ENCODE measurements at regions not wholly inside any gene's neighbourhood (a gene's known extent, or its start where the extent isn't known, plus 50 kb on each side); places are given as distances from the start of the nearest gene placed in this dataset.

DNA sequence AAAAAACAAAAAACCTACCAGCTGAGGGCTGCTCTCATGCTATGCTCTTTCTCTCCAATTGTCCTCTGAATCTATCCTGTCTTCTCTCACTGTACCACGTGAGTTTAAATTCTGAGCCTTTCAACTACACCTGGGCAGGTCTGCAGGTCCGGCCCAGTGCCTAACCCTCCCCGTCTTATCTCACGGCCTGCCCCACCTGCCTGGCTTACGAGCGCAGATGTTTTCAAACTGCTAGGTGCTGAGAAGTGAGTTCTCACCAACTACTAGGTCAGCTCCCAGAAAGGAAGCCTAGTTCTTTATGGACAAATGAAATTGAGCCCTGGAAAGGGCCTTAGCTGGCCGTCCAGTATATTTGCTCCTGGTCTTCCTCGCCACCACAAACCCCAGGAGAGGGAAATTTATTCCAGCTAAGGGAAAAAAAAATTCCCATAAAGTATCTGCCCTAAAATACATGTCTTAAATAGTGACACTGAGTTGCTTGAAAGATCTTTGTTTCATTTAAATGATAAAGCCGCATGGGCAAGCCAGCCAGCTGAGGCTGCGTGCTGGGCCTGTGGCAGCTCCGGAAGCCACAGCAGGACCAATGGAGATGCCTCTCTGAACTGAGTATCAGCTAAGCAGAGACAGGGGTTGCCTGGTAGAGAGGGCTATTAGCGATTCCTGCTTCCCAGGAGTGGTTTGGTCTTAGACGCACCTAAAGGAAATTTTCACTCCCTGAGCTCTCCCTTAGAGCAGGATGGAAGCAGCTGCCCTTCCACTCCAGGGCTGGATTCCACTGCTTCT, 92.5 kb upstream of the NCK2 start:
- DNase-seq, result no peak

DNA sequence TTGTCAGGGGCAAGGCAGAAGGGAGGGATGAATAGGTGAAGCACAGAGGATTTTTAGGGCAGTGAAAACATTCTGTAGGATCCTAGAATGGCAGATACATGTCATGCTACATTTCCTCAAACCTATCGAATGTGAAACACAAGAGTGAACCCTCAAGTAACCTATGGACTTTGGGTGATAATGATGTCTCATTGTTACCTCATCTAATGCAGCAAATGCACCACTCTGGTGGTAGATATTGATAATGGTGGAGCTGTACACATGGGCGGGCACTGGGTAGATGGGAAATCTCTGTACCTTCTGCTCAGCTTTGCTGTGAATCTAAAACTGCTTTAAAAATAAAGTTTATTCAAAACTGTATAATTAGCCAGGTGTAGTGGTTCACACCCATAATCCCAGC, 95.2 kb upstream of the NCK2 start:
- no peak for DNase-seq

DNA sequence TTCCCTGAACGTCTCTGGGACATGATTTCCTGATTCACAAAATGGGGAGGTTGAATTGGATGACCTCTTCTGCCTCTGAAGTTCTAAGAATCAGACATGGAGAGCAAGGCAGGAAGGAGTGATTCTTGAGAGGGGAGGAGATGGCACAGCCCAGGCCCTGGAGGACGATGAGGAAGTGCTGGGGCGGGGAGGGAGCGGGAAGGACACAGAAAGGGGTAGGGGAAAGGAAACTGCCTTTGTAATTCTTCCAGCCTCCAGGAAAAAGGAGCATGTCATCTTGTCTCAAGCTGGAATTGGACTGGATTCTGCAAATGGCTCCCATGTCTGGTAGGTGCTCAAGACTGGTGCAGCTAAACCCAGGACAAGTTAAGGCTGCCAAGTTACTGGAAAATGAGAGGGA, 97.0 kb upstream of the NCK2 start:
- DNase-seq, result no peak

DNA sequence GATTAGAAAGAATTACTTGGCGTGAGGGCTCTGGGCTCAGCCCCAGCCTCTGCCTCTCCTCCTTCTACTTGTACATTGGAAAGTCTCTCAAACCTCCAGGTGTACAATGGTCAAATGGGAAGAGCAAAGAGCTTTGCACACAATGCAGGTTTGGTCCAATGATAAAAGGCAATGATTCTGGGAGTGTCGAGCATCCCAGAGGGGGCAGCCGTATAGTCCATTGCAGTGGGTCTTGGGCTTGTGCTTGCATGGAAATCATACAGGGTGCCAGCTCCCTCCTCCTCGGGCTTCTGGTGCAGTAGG, 98.0 kb upstream of the NCK2 start:
- no peak for DNase-seq

DNA sequence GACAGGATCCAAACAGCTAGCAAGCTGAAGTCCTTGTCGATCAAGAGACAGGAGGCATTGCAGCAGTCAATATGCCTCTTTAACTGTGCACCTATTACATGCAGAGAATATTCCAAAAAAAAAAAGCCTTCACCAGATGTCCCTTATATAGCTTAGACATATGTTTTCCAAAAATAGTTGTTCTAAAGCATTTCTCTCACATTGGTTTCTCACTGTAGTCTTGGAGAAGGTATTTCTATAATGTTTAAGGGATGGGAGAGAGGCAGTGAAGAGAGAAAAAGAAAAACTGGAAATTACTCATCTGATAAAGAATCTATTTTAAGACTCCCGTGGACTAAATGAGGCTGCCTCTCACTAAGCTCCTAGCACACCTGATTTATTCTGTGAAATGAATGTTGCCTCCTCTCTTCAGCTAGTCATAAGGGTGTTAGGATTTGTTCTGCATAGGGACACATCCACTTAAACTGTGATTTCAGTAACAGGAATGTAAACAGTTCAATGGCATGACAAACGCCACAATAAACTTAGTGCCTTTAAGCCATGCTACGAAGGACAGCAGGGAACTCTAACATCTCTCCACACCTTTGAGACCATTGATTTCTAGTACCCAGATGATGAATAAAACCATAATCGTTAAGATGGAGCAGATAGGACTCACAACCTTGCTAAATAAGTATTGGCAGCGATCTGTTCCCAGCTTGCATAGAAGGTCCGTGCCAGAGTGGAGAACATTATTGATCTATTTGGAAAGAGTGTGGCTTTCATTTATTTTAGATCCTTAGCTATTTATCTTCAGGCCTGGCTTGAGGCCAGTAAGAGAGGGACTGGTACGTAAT, 98.6 kb upstream of the NCK2 start:
- DNase-seq, result no peak

DNA sequence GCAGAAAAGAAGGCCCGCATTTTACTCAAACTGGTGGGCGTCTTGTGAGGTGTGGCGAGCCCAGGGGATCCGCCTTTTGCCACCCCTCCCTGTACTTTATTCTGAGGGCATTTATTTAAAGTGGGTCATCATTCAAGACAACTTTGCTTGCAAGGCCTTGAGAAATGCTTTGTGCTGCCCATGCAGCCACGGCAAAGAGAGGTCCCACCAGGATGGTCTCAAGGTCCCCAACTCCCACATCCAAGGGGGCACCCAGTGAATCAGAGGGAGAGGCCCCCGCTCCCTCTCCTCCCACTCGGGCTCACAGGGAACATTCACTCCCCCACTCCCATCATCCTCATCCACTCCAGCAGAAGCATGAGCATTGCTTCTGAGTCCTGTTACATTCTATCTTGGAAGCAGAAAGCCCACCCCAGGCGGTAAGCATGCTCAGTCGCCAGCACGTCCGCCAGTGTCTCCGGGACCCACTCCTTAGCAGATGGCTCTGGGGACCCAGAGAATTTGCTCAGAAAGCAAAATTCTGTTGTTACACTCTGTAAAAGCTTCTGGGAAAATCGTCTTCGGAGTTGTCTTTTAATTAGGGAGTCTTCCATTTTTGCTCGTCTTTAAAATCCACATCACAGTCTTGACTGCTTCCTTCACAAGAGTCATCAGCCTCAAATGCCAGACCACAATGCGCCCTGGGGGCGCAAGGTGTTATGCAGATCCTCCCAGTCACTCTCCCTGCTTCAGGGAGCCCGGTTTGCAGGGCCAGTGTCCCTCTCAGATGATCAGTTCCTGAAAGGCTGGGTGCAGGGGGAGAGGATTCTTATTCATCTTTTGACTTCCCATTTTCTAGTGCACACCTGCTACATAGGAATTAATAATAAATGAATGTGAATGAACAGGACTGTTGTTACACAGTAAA, 99.4 kb upstream of the NCK2 start:
- DNase-seq, result no peak

DNA sequence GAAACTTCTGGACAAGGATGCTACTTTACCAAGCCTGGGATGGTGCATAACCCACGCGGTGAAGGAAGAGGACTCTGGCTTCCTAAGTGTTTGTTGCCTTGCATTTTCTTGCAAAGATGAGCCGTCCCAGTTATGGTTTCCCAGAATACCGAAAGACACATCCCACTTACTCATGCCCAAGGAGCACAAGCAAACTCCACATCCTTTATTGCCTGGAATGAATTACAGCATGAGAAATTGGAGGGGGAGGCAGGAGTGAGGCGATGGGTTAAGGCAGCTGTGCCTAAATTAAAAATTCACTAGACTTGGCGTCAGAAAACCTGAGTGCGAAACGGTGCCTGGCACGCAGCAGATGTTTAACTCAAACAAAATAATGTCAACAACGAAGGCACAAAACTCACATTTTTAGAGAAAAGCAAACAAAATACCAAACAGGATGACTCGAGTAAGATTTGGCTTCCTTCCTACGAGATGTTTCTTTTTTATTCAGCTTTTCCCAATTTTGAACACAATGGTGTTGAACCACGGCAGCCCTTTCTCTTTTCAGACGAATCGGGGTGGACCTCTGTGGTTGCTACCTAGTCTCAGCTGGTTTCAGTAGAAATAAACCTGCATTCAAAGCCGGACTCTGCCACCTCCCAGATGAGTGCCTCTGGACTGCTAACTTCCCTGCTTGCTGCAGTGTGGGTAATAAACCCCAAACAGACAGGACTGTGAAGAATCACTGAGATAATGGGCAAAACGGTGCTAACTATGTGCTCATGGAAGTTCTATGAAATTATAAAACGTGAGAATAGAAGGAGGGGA, 100.3 kb upstream of the NCK2 start:
- no peak for DNase-seq

DNA sequence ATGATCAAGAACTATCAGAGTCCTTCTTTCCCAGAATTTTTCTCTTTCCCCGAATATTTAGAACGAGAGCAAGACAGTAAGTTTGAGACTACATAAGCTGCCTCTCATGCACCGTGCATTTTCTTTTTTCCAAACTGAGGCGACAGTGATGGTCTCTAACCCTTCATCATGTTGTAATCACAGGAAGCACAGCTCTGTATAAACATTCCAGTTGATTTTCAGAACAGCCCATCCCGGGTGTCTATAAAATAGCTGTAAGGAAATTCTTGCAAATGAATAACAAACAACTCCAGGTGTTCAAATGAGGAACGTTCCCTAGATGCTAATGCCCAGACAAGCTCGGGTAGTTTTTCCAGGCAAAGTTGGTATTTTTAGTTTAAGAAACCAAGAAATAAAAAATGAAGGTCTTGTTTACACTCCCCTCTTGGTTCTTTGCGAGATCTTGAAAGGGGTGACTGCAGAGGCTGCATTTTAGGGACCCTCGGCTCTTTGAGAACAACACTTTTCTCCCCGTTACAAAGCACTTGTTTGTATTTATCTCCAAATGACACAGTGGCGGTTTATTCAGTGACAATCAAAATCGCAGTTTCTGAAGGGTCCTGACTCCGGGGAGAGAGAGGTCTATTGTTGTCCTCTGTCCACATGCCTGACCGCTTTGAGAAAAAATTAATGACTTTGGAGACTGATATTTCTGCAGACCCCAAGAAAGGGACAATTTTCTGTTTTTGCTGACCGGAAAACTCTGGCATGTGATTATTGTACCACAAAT, 101.1 kb upstream of the NCK2 start:
- no peak for DNase-seq

DNA sequence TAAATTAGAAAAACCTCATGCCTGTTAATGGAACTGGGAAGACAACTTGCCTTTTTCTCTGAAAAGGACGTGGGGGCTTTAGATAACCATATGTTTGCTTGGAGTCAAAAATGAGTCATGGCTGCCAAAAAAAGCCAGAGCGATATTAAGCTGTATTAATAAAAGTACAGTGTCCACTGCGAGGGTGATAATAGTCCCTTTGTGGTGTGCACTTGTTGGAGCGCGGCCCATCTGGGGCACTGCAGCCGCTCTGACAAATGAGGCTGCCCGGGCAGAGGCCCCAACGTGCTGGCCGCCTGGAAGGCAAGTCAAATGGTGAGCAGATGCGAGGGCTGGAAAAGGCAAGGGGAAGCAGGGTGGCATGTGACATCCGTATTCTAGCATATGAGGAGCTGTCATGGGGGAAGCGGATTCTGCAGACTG, 103.3 kb upstream of the NCK2 start:
- DNase-seq, result peak; percentile 17 to 19

DNA sequence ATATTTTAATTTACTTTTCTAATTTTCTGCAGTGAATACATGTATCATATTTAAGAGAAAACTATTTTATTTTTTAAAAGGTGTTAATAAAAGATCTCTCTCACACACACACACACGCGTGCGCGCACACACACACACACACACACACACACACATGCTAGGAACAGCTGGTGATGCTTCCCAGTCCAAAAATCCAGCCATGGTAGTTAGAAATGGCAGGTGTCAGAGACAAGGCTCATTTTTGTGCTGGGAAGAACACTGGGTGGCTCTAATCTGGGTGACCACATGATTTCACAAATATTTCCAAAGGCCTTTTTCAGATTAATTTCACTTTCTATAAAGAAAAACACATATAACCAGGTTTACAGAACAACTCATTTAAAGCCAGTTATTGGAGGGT, 104.5 kb upstream of the NCK2 start:
- DNase-seq, result no peak

DNA sequence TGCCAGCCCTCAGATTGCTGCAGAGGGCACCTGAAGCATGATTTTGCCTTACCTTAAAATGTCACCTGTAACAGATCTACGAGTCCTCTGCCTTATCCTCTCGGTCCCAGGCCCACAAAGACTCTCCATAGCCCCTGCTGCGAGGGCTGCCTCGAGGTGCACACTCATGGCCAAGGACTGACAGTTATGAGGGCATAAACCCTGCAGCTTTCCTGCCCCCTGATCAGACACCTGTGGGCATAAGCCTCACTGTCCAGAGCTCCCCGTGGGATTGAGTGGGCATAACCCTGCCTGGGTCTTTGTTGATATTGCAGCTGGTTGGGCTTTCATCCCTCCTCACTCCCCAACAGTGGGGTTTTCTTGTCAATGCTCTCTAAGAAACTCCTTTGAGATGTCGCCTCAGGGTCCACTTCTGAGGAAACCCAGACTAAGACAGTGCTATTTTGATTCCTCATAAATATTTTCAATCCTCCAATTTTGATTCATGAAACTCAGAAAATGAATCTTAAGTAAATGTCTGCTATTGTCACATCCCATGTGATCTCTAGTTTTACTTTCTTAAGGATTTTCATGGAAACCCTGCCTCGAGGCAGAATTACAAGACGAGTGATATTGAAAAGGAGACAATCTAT, 108.5 kb upstream of the NCK2 start:
- DNase-seq, result no peak

DNA sequence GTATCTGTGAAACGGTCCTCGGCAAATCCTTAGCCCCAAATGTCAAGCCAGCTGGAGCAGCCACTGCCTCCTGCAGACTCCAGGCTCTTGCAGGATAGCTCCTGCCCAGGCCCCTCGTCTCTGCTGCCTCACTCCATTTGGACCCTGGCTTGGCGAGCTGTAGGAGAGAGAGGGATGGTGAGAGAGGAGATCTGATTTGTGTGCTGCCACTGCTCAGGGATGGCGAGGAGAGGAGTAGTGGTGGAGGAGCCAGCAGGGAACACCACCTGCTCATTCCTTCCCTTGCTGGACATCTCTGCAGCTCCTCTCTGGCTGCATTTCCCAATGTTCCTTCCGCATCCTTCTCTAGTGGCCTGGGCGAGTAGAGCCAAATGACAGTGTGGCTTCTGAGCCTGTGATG, 109.1 kb upstream of the NCK2 start:
- DNase-seq, result no peak

DNA sequence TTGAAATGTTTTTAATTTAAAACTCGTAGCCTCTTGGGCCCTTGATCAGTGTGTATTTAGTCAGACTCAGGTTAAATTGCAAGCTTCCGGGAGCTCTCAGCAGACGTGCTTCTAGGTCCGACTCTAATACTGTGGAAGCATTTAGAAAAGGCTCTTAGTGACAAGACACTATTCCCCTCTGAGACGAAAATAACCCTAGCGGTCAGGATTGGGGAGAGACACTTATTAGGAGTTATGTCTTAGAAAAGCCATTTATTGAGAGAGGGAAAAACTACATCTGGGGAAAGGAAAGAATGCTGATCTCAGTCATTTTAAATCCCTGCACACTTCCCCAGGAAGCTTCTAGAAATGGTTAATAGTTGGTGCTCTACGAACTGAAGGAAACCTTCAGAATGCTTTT, 110.5 kb upstream of the NCK2 start:
- DNase-seq, result no peak

DNA sequence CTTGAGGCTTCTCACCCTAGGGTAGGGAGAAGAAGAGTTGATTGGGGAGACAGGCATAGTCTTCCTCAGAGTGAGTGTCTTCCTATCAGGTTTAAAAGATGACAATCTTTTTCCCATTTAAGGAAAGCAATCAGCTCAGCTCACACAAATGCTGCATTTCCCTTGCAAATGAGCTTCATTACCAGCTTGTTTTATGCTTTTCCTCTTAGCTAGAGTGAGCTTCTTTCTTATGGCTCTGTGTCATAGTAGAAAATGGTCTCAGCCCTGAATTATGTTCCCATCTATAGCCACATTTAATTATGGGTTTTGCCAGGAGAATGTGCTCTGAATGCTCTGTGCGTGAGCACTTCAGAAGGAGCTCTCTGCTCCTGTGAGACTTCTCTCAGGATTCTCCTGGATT, 112.8 kb upstream of the NCK2 start:
- DNase-seq, result no peak

DNA sequence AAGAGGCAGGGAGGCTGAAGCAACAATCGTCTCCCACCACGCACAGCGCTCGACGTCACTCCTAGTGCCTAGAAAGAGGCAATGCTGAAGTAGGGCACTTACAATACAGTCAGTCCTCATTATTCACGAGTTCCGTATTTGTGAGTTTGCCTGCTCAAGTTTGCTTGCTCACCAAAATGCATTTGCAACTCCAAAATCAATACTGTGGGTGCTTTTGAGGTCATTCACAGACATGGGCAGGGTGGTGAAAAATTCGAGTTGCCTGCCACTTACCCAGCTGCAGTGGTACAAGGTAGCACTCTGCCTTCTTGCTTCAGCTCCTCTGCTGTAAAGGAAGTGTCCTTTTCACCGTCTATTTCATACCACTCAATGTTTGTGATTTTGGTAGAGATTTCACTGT, 113.7 kb upstream of the NCK2 start:
- no peak for DNase-seq

DNA sequence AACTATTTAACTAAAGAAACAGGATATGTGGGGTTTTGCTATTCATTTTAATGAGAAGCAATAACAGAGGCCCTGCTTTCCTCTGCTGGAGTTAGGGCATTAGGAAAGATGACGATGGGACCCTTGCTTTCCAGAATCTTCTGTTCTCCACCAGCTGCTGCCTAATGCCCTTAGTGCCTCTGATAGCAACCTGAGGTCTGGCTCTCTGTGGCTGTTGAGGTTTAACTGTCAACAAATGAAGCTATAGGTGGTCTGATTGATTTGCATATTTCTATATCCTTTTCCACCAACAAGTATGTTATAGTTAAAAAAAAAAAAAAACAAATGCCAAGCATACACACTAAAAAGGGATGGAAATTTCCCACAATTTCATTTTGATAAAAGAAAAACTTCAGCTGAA, 115.1 kb upstream of the NCK2 start:
- DNase-seq, result no peak

DNA sequence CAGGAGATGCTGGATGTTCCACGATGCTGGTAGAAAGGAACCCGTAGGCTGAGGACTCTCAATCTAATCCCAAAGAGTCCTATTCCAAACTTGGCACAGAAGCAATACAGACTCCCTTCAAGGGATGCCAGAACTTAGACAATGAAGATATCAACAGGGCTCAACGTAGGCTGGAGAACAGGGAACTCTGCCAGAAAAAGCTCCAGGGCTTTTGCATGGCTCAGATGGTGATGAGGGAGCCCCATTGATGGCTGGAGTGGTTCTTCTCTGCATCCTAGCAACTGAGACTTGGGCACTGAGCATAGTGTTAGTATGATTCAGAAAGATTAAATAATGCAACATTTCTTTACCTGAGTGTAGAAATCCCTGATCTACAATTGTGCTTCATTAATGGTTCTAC, 117.2 kb upstream of the NCK2 start:
- no peak for DNase-seq

DNA sequence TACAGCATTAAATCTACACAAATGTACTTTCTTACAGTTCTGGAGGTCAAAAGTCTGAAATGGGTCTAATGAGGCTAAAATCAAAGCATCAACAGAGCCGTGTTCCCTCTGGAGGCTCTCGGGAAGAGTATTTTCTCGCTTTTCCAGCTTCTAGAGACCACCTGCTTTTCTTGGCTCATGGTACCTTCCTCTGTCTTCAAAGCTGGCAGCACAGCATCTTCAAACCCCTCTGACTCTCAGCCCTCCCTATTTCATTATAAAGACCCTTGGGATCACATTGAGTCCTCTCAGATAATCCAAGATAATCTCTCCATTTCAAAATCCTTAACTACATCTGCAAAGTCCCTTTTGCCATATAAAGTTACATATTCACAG, 117.8 kb upstream of the NCK2 start:
- no peak for DNase-seq

DNA sequence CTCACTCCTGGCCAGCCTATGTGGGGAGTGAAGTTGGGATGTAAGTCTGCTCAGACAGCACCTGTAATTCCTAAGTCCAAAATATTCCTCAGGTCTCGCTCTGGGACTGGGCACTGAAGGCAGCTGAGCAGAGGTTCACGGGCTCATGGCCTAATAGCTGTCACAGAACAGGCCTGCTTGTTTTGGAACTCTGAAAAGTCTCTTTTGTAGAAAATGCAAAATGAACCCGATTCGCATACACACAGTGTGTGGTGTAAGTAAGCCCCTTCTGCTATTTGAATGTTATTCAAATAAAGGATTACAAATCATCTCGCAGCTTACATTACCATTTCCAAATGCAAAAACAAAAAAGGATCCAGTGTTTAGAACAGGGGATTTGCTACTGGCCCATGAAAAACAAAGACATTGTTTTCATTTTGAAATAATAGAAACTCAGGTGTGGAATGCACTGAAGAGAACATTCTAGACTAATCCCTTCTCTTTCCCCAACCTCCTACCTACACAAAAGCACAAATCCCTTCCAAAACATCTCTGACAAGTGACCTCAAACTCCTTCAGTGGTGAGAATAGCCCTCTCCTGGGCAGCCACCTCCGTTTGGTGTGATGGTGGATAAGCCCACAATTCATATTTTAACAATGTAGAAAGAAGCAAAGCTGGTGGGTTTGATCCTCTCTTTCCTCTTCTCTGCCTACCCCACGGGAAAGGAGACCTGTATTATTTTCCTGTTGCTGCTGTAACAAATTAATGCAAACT, 118.3 kb upstream of the NCK2 start:
- no peak for DNase-seq

DNA sequence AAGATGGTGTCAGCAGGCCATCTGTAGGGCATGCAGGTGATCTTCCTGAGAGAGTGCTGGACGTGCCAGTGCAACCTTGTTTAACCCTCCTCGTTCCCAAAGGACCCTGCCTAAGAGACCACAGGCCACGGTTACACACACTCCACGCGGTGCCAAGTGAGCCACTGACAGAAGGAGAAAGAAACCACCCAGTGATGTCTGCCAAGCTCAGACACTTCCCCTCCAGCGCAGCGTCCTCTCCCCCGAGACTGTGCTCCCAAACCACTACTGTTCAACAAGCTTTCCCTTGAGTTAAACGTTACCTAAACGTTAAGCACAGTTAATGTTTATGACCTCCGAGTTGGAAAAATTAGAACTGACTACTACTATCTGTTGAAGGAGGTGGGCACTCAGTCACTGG, 119.1 kb upstream of the NCK2 start:
- no peak for DNase-seq
